ENCODE measurements at regions not wholly inside any gene's neighbourhood (a gene's known extent, or its start where the extent isn't known, plus 50 kb on each side); places are given as distances from the start of the nearest gene placed in this dataset.
"Not testable (repeated sequence)": the region's sequence is repeated elsewhere in the genome, so short reads cannot be mapped to it uniquely, and the experiment has no call there.

DNA sequence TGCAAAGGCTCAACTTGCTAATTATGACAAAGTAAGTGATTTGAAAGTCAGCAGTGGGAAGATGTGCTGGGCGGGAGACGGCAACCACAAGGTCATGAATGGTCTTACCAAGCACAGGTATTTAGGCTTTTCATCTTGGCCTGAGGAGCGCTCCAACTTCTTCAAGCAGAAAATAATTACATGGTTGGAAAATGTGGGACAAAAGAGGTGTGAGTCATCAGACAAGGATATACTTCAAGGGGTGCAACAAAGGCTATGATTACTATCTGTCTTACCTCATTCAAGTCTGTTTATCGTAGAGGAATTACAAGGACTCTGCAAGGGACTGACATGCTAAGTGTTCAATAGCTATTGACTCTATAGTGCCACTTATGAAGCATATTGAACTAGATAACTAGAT, 2005.7 kb downstream of the MRPL39 start:
- DNase-seq (ENCODE audit: low spot score) = no peak

DNA sequence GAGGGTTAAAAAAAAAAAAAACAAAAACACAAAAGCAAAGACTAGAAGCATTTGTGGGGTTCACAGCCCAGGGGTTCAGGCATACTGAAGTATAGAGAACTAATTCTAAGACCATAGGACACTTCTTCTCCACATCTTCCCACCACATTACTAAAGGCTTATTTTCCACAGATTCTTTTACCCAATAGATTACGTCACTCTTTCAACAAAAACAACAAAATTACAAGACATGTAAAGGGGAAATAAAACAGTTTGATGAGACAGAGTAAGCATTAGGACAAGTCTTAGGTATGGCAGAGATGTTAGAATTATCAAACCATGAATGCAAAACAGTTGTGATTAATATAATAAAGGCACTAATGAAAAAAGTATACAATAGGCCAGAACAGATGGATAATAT, 2013.7 kb downstream of the MRPL39 start:
- no peak for DNase-seq (ENCODE audit: low spot score)

DNA sequence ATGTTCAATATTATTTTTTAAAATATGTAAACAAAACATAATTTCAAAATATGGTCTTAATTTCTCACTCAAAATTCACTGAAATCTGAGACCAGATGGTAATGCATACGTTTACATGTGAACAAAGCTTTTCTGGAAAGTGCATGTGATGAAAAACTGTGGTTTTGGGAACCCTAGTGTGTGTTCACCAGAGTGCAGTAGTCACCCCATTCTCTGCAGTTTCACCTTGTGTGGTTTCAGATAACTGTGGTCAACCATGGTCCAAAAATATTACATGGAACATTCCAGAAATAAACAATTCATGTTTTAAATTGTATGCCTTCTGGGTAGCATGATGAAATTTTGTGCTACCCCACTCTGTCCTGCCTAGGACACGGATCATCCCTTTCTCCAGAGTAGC, 2021.9 kb downstream of the MRPL39 start:
- no peak for DNase-seq (ENCODE audit: low spot score)

DNA sequence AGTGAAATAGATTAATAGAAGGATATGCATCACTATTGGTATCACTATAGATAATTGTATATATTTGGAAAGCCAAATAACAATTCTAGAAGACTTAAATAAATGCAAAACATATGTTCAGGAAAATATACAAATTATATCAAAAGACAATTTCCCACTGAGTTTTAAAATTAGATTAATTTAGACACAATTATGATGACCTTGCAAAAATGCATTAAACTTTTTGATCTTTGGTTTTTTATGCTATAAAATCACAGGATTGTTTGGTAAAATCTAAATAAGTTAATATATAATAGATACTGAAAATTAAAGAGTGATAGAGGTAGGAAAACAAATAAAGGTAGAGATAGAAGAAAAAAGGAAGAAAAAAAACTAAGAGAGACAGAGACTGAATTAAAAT, 2027.7 kb downstream of the MRPL39 start:
- DNase-seq (ENCODE audit: low spot score) = no peak

DNA sequence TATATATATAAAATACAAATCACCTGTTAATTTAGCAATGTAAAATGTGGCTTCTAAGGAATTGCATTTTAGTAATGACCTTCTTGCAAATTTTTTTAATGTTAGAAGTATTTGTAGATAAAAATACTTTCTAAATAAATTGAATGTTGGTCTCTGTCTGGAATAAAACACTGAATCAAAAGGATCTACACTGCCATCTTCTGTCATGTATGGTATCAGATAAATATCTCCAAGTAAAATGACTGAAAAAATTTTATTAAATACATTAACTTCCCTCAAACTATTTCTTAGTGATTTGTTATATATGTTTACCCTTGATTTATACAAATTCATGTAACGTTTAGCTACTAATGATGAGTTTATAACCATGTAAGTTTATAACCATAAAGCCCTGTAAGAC, 2029.3 kb downstream of the MRPL39 start:
- DNase-seq (ENCODE audit: low spot score) = no peak

DNA sequence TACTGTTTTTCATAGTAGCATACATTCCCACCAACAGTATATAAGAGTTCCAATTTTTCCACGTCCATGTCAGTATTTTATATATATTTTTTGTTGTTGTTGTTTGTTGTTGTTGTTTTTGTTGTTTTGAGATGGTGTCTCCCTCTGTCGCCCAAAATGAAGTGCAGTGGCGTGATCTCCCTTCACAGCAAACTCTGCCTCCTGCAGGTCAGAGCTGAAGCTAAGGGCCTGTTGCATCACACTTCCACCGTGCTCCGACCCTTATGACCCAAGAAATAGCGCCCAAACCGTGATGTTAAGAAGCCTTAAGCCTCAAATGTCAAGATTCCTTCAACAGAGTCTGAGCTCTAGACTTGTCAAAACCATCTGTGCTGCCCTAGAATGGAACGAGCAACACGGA, 2032.3 kb downstream of the MRPL39 start:
- no peak for DNase-seq (ENCODE audit: low spot score)

DNA sequence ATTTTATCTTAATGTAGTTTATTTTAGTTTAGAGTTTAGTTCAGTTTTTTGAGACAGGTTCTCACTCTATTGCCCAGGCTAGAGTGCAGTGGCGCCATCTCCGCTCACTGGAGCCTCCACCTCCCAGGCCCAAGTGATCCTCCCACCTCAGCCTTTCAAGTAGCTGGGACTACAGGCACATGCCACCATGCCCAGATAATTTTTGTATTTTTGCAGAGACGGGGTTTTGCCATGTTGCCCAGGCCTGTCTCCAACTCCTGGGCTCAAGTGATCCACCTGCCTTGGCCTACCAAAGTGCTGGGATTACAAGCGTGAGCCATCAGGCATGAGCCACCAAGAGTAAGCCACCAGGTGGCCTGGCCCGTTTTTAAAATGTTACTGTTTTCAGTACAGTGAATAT, 2058.4 kb downstream of the MRPL39 start:
- not testable (repeated sequence) for DNase-seq (ENCODE audit: low spot score)

DNA sequence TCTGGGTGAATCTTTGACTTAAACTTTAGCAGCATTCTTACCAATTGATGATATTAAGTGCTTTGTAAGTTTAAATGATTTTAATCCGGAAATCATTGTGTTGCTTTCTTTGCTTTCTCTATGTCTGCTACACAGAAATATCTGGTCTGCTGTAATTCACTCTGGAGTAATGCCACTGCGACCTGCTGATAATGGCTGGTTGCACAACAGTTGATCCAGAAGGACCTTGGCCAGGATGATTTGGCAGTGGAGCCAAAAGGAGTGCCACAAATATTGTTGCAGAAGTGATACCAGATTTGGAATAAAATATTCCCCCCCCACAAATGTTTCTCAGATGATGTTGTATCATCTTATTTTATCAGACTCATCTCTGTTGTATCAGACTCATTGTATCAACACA, 2063.9 kb downstream of the MRPL39 start:
- no peak for DNase-seq (ENCODE audit: low spot score)

DNA sequence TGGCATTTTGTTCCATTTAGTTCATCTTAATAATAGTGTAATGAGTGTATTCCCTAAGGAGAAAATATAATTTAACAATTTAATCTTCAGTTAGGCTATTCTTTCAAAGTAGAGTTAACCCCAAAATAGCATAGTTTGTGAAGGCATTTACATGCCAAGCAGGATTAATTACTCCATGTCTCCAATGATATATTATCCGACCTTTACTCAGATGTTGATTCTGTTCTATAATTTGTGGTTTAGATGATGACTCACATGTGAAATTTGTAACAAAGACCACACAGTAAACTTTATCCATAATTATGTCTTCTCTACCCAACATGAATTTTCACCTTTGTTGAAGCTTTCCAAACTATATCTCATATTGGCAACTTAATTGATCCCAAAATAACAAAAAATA, 2065.2 kb downstream of the MRPL39 start:
- DNase-seq (ENCODE audit: low spot score) = peak; percentile 63

DNA sequence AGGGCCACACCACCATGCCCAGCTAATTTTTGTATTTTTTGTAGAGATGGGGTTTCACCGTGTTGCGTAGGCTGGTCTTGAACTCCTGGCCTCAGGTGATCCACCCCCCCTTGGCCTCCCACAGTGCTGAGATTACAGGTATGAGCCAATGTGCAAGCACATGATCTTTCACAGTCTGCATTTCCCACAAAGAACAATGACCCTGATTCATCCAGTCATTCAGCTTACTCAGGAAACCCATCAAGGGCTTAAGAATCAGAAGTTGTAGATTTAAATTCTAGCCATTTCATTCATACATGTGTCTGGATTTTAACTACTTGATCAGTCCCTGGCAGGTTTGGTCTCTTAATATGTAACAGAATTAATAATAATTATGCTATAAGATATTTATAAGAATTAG, 2065.7 kb downstream of the MRPL39 start:
- peak; percentile 25 for DNase-seq (ENCODE audit: low spot score)

DNA sequence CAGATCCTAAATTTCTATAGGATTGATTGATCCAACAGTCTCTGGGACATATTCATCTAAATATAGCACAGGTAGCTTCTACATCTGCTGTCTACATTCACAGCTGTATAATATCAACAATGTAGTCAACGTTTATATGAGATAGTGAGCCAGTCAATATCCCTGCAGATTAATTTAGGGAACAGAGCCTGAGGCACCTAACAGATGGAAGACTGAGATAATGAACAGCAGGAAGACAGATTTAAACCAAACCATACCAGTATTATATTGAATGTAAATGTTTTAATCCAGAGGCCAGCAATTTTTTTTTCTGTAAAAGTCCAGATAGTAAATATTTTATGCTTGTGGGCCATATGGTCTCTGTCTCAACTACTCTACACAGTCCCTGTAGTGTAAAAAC, 2072.4 kb downstream of the MRPL39 start:
- no peak for DNase-seq (ENCODE audit: low spot score)

DNA sequence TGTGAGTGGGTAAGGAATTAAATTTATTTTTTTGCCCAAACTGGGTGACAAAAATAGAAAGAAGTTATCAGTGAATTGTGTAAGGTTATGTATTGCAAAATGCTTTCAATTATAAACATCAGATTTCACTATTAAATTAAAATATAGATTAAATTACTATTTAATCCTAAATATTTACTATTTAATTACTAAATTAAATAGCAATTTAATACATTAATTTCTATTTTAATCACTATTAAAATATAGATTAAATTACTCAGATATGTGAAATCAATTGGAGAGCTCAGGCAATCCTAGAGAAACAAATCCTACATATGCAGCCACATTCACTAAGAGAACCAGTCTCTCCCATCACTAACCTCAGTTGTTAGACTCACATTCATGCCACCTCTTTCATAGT, 2075.8 kb downstream of the MRPL39 start:
- DNase-seq (ENCODE audit: low spot score) = no peak

DNA sequence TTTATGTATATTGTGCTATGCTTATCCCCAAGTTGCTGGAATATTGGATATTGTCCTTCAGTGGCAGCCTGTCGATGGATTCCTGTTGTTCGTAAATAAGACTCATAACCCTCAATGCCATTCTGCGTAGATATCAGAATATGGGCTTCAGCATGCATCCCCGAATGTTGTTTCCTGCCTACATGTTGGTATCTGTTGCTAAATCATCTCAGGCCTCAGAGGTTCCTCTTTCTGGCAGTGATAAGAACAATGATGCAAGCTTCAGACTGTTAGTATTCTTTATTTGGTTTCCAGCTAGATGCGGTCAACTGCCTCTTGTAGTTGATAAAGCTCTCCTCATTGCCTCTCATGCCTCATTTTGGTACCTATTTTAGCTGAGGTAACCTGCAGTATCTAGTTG, 2082.6 kb downstream of the MRPL39 start:
- DNase-seq (ENCODE audit: low spot score) = no peak

DNA sequence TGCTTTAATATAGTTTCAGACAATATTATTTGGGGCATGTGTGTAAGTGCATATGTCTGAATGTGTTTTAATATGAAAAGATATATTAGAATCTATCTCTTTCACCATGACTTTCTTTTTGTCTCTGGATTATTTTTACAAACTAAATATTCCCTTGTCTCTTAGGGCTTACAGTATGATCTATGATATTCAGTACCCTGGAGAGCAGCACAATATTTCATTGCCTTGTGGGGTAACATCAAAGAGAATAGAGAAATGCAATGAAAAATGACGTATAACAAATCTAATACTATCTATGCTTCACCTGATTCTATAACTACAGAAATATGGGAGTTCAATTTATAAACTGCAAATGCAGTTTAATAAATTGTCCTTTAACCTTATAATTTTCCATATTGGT, 2084.5 kb downstream of the MRPL39 start:
- DNase-seq (ENCODE audit: low spot score) = no peak

DNA sequence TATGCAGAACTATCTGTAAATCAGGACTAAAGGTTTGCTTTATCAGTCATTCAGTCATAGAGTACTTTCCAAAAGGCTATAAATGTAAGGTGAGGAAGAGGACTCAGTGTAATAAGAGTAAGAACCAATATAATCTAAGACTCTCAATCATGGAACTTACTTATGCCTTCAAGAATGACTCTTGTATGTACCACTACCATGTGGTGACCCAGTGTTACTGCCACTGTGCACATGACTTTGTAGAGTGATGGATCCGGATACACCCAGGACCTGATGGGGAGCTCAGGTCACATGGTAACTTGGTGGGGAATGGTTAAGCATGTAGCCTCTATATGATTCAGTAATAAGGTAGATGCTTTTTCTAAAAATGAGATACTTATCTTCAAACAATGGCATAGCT, 2099.8 kb downstream of the MRPL39 start:
- DNase-seq (ENCODE audit: low spot score) = no peak

DNA sequence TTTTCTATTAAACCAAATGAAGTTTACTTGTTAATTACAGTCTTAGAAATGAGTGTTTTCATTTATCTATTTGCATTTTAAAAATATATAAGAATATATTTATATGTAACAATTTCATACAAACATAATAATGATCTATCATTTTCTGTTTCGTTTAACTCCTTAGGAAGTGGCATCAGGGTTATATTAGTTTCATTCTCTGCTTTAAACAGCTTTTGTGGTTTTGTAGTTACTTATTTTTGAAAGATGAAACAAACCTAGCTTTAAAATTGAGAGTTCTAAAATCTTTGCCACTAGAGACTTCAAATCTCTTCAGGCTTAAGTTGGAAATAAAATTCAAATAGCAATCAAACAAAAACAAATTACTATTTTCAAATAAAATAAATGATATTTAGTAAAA, 2110.6 kb downstream of the MRPL39 start:
- no peak for DNase-seq (ENCODE audit: low spot score)

DNA sequence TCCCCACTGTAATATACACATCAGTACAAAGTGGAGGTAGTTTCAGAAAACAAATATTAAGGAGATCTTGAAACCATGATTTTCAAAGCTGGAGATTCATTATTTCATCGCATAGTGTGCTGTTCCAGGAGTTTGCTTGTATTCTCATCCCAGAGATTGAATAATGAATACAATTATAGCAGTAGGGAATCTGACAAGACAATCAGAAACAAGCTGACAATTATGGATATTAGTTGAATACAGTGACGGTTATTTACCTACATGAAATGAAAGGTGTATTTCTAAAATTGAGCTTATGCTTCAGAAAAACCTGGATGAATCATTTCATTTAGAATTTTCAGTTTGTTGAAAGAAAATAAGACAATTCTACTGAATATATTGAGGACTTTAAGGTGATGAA, 2119.0 kb downstream of the MRPL39 start:
- DNase-seq (ENCODE audit: low spot score) = no peak

DNA sequence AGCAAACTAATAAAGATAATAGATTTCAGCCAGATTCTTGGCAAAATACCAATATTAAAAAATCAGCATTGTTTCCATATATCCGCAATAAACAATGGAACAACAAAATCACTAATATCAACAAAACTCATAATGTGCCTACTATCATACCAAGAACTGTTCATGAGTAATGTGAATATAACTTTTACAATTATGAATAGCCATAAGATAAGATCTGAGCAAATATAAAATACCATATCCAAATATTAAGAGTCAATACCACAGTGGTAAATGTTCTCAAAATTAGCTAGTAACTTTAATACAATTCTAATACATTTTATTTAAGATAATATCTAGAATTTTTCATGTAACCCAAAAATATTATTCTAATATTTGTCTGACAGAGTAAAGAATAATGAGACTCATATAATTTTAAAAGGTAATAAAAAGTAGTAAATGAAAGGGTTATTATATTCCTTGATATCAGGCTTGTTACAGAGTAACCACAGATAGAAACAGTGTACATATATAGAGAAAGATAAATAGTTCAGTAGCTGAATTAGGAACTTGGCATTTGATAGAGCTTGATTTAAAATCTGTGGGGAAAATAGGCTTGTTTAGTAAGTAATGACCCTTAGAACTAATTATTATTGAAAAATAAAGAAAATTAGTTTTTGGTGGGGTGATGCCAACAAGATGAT, 2126.6 kb downstream of the MRPL39 start:
- DNase-seq (ENCODE audit: low spot score) = no peak

DNA sequence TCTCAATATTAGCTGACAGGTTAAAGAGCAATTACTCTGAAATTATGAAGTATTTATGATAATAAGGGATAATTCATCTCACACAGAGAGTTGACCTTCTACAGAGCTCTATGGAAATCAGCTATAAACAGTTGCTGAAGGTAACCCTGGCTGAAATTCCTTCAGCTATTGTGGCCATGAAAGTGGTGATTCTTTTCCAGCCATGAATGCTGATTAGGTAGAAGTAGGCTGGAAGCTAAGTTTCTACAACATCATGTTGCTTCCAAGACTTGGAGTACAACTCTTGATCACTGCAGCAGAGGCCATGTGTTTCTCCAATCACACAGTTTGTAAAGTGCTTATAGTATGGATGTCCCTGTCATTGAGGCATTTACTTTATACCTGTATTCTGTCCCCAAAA, 2128.9 kb downstream of the MRPL39 start:
- no peak for DNase-seq (ENCODE audit: low spot score)

DNA sequence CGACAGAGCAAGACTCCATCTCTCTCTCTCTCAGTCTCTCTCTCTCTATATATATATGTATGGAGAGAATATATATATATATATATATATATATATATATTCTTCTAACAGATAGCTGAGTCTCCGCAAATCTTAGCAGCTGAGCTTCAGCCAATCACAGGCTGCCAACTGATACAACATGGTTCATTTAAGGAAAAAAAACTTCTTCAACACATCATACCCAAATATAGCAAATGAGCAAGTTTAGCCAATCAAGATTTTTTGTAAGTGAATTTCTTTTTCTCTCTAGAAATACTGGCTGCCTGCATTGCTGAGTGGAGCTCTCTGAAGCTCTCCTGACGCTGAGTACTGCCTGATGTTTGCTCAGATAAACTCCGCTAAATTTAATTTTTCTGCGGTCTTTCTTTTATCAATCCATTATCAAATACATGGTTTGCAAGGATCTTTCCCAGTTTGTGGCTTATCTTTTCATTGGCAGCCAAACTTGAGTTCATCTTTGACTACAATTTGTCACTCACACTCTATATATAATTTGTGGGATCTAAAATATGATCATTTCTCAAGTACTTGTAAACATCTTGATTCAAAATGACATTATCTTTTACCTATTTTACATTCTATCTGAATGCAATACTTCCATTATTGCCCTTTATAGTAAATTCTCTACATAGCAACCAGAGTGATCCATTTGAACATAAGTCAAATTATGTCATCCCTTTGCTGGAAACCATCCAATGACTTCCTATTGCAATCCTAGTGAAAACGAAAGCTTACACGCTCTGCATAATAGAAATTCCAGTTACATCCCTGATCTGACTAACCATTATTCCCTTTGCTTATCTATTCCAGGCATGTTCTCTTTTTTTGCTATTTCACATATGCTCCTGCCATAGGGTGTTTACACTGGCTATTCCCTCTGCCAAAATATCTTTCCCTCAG, 2131.7 kb downstream of the MRPL39 start:
- no peak for DNase-seq (ENCODE audit: low spot score)

DNA sequence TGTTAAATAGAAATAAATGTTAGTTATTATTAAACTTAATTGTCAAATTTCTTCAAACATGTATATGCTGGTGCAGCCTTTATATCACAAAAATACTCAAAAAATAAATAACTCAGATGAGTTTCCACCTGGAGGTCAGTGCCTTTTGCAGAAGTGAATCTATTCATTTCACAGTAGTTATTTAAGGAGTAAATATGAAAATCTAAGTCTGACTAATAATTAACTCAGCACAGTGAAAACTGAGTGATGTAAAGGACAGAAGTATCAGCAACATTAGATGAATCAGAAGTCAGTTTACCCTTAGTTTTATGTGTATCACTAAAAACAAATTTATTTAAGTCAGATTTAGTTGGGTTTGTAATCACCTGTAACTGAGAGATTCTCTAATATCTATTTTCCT, 2135.4 kb downstream of the MRPL39 start:
- no peak for DNase-seq (ENCODE audit: low spot score)

DNA sequence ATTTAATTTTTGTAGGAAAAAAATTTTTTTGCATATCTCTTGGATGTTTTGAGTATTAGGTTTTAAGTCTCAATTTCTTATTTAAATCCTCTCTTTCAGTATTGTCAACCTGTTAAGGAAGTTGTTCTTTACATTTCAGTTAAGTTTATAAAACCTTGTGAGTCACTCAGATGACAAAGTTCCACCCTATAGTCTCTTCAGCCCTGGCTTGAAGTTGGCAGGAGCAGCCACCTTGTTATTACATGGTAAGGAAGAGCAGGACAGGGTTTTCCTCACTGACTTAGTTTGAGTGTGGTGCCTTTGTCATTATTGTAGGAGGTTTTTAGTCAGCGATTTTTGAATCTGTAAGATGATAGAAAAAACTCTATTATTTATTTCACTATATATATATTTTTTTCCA, 2143.9 kb downstream of the MRPL39 start:
- DNase-seq (ENCODE audit: low spot score) = no peak

DNA sequence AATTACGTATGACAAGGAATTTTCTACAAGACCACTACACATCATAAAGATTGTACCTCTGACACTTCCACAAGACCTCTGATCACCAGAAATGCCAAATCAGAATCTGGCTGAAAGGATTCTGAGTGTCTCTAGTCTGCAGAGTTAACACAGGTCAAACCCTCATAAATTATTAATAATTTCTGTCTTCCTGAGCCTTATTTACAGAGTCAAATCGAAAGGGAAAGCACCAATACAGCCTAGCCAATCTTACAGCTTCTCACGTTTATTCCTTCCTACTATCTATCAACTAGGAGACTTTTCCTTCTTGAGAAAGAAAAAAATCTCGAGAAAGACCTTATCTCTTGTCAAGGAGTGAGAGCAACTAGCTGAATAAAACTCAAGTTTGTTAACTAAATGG, 2151.6 kb downstream of the MRPL39 start:
- DNase-seq (ENCODE audit: low spot score) = no peak
